HG03066 (cell line): ENCODE measurements at regions not wholly inside any gene's neighbourhood (a gene's known extent, or its start where the extent isn't known, plus 50 kb on each side); places are given as distances from the start of the nearest gene placed in this dataset.

Experiments
- ATAC-seq: cut with Tn5 transposase; IDR thresholded peaks from one replicate; pipeline ENCODE4 v1.9.1; 2021; ENCODE audit warnings: low read depth; ENCODE audit not compliant: unreplicated experiment

DNA sequence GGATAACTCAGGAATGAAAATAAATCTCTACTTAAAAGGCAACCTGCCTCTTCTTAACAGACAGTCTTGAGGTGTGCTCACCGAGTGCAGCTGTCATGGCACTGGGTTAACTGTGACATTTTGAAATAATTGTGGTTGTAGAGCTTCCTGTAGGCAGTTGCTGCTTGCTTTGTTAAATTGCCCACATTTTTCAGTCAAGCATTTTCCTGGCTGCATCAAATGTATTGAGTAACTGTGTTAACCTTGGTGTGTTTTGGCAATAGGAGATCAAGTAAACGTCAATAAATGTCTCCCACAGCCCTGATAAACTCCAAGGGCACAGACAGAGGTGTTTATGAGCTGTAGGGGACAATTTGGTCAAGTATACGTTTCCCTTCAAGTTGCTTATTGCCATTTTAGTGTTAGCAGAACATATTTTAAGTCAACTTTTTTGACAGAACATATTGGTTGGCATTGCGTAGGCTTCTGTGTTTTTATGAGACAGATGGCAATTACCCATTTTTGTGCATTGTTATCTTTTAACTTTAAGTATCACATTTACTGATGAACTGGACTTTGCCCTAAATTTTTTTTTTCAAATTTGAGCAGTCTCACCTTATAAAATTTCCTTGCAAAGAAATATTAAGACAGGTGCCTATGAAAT, 527.4 kb downstream of the C4orf33 start:
- no peak for ATAC-seq

- peak; percentile 85 for ATAC-seq
These were observed 545.2 kb downstream of the C4orf33 start for GRCh38 chr4:129641179-129641578.

- no peak for ATAC-seq
These were observed 549.5 kb downstream of the C4orf33 start for GRCh38 chr4:129645461-129645860.

- ATAC-seq = no peak
These were observed 572.1 kb downstream of the C4orf33 start for GRCh38 chr4:129668092-129668491.

GRCh38 chr4:129672941-129673340, 577.0 kb downstream of the C4orf33 start:
- no peak for ATAC-seq

DNA sequence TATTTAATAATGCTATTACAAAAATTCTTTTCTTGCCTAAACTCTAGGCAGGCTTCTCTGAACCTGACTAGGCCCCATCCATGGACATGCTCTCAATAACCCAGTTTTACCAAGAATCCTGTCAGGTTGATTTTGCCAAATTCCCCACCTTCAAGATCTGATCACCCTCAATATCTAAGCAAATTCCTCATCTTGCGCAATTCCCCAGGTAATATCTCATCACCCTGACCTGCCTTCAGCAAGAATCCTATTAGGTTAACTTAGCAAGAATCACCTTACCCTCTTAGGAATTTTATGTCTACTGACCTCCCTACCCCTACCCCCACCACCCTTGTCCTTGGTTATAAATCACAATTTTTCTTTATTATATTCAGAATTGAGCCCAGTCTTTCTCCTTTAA, 579.1 kb downstream of the C4orf33 start:
- ATAC-seq = no peak

DNA sequence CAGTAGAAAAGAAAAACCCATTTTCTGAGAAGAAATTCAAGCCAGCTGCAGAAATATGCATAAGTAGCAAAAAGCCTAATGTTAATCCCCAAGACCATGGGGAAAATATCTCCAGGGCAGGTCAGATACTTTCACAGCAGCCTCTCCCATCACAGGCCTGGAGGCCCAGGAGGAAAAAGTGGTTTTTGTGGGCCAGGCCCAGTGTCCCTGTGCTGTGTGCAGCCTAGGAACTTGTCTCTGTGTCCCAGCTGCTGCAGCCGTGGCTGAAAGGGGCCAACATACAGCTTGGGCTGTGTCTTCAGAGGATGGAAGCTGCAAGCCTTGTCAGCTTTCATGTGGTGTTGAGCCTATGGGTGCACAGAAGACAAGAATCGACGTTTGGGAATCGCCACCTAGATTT, 581.0 kb downstream of the C4orf33 start:
- ATAC-seq = no peak

- ATAC-seq = no peak
These were observed 586.6 kb downstream of the C4orf33 start for GRCh38 chr4:129682586-129682985.

DNA sequence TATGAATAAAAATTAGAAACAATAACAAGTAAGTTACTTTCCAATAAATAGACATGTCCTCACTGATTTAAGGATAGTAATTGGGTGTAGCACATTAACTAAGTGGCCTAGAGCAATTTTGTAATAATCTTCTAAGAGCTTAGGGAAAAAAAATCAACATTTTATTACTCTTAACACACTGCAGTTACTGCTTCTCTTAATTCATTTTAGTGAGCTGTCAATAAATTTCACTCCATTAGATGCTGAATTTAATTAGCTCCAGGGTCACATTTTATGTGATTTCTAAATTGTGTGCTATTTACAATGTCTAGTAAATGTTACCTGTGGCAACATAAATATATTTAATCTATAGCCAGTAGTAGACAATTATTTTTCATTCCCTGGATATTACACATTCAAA, 612.0 kb downstream of the C4orf33 start:
- ATAC-seq = no peak

GRCh38 chr4:129708784-129709183, 612.8 kb downstream of the C4orf33 start:
- ATAC-seq = no peak

DNA sequence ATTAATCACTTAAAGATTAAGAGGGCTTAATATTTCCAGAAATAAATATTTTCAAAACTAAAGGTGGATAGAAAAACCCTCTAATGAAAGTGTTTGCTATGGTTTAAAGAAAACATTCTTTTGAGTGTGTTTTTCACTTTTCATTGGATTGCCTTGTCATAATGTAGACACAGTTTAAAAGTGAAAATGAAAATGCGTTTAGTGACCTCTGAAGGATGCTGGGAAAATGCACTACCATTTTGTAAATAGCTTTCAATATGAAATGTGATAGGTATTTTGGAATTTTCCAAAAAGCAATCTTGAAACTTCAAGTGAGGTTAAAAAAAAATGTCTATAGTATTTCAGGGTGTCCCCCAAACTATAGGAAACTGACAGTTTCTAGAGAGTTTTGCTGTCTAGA, 642.2 kb downstream of the C4orf33 start:
- no peak for ATAC-seq

DNA sequence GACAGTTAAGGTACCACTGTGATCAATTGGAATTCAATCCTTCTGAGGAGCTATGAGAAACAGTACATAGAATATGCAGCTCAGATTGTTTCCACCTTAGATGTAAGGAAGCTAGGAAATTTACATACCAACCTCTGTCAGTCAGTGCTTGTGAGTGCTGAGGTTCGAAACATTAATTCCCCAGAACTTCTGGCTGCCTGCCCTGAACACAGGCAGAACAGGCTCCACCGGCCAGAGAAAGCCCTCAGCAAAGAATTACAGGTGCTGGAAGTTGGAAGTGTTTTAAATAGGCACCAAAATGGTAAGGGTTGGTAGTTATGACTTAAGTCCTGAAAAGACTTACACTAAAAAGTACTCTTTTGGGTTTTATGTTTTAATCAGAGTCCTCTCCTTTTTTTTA, 651.8 kb downstream of the C4orf33 start:
- no peak for ATAC-seq

DNA sequence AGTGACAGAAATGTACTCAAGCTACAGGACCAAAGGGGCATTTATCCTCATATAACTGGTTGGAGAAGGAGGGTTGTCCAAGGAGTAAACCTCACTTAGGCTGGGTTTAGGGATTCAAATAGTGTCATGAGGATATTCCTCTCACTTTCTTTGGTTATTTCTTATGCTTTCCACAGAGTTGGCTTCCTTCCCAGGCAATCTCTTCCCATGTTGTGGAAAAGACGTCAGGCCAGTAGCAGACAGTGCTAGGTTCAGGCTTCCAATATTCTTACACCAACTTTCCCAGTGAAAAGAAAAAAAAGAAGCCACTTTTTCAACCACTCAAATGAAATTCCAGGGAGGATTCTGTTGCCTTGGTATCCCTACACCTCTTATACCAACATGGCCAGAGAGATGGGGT, 653.0 kb downstream of the C4orf33 start:
- no peak for ATAC-seq

GRCh38 chr4:129751646-129752045, 655.7 kb downstream of the C4orf33 start:
- no peak for ATAC-seq

DNA sequence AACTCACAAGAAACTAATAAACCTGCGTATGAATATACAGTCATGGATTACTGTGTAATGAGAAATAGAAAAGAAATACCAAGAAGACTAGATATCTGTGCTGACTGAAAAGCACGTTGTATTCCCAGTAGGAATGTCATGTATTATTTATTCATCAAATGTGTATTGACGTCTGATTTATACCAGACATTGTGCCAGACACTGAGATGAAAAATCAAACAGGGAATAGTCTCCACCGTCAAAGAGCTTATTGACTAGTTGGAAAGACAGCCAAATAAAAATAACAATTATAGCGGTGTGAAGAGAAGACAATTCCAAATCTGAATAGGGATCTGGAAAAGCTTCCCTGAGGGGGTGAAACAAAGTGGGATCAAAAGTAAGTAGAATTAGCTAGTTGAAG, 687.6 kb downstream of the C4orf33 start:
- no peak for ATAC-seq

DNA sequence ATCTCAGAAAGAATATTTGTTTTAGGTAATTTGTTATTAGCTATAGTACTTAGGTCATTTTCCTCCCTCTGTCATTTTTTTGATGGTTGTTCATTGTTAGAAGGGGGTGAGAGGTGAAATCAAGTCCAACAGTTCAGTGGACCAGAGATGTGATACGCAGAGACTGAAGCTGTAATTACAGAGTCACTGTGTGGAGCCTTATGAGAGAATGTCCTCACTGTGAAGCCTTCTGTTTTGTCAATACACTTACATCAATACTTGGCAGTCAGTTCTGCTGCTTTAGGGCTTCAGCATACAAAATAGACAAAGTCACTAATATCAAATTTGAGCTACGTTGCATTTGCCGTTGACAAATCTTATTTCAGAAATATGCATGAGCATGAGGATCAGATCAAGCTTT, 692.5 kb downstream of the C4orf33 start:
- no peak for ATAC-seq

DNA sequence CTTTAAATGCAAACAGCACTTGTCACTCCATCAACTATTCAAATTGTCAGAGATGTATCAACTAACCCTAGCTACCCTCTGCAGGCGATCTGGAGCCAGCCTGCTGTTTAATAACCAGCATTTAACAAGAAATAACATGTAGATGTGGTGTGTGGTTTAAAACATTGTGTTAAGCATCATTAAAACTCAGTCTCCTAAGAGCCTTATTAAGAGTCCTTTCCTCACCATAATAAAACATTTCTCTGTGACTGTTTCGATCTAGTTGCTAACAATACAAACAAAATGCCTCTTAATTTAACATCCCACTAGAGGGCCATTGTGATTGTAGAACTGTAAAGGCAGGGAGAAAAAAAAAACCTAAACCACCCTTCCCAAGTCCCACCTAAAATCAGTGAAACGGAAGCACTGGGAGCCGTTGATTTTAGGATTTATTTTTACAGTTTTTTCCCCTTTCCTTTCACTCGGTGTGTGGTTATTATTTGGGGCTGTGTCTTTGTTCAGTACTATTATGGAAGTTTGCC, 708.6 kb downstream of the C4orf33 start:
- ATAC-seq = no peak

- ATAC-seq = no peak
These were observed 711.0 kb downstream of the C4orf33 start for GRCh38 chr4:129806986-129807385.

GRCh38 chr4:129808242-129808641, 712.3 kb downstream of the C4orf33 start:
- no peak for ATAC-seq

GRCh38 chr4:129821073-129821472, 725.1 kb downstream of the C4orf33 start:
- no peak for ATAC-seq

DNA sequence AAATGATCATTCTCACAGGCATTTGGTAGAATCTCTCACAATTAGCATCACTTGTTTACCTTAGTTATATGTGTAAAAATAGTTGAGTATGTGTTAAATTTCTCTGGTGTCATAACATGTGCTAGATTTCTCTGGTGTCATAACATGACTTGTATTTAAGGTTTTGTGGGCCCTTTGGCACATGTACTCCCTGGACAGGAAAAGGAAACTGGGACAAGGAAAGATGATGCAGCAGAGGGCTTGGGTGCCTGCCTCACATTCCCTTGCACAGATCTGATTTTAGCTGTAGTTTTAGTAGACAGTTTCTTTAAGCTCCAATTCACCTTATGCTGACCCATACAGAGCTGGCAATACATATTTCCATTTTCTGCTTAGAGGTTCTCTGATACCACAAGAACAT, 726.0 kb downstream of the C4orf33 start:
- no peak for ATAC-seq

DNA sequence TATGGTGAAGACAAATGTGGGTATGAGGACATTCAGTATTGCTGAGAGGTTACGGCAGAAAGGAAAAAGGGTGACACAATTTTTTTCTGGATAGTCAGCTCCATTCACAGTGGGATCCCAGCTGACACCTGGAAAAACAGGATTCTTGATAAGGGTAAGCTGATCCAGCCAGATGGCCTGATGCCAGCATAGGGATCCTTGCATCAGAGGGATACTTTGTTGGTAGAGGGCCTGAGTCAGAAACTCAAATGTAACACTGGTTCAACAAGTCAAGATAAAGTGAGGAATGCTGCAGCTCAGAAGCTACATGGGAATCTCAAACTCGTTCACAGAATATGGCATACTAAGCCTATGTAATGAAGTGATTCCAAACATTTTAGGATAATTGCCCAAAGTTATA, 726.7 kb downstream of the C4orf33 start:
- ATAC-seq = no peak

GRCh38 chr4:129823105-129823504, 727.2 kb downstream of the C4orf33 start:
- ATAC-seq = no peak
